Prostate gland (tissue), 2 donors: ENCODE measurements at regions not wholly inside any gene's neighbourhood (a gene's known extent, or its start where the extent isn't known, plus 50 kb on each side); places are given as distances from the start of the nearest gene placed in this dataset.
"Not testable (repeated sequence)": the region's sequence is repeated elsewhere in the genome, so short reads cannot be mapped to it uniquely, and the experiment has no call there.

Experiments
- DNase-seq: peaks from one replicate; pipeline ENCODE4 v3.0.0-alpha.2; 2019; ENCODE audit warnings: low spot score
- H3K27ac ChIP-seq, 2 donors: fragments of 200-600 bp; sonication (generic); 2 replicates each; pipeline ENCODE4 v1.5.1; 2017 to 2019
- H3K27me3 ChIP-seq: fragments of 200-600 bp; sonication (generic); replicated peaks from 2 replicates; pipeline ENCODE4 v1.5.1; 2019; ENCODE audit not compliant: insufficient read depth
- H3K36me3 ChIP-seq, 2 donors: fragments of 200-600 bp; sonication (generic); 1 replicate in 1 of 2; 2 replicates in 1 of 2; pipeline versions ENCODE4 v1.5.1 to v1.8.1; 2017 to 2019
- H3K4me1 ChIP-seq: fragments of 200-600 bp; sonication (generic); replicated peaks from 2 replicates; pipeline ENCODE4 v1.5.1; 2019
- H3K4me3 ChIP-seq, 2 donors: fragments of 200-600 bp; sonication (generic); 2 replicates each; pipeline ENCODE4 v1.5.1; 2017 to 2019
- H3K9me3 ChIP-seq: fragments of 200-600 bp; sonication (generic); 2 replicates; pipeline ENCODE4 v1.5.1; 2017
- CTCF ChIP-seq, 4 experiments: fragments of 200-600 bp in 2 of 4; fragments of 450-650 bp in 2 of 4; sonication (generic) in 2 of 4; IDR thresholded peaks; 1 replicate in 3 of 4; 2 replicates in 1 of 4; pipeline ENCODE4 v1.5.1; 2016 to 2019; ENCODE audit warnings: antibody characterized with exemption in 4 of 4, mild to moderate bottlenecking in 2 of 4, moderate library complexity in 2 of 4
- POLR2A ChIP-seq: fragments of 450-650 bp; IDR thresholded peaks from one replicate; pipeline ENCODE4 v1.6.1; 2016; ENCODE audit warnings: antibody characterized with exemption, mild to moderate bottlenecking
- POLR2AphosphoS5 ChIP-seq: sonication (generic); formaldehyde crosslinking; IDR thresholded peaks from one replicate; pipeline ENCODE4 v1.6.1; 2017; ENCODE audit warnings: antibody characterized with exemption
- WGBS: methylation state at CpG from one replicate; pipeline ENCODE4 v1.1.5; 2018; 5-methylcytosine and 5-hydroxymethylcytosine counted together
- intact Hi-C: fragments of 100-400 bp; cut with DNase I; formaldehyde crosslinking; loops from one replicate; pipeline ENCODE4 v1.14.2; 2022

GRCh38 chr6:94727710-94728109 is 849.6 kb upstream of the MANEA start:
- Histone ChIP-seq H3K36me3 (no peaks in the 10 kb centered on the region), H3K4me1 (no peaks in the 10 kb centered on the region), H3K27me3 (no peaks in the 10 kb centered on the region), H3K4me3 (no peak overlapping the region), H3K9me3 (no peaks in the 10 kb centered on the region), H3K27ac (no peak overlapping the region)
- intact Hi-C loops = no loop called here
- no peak for DNase-seq
- no peak for TF ChIP-seq POLR2A
- TF ChIP-seq POLR2AphosphoS5 = no peak
- no peak for TF ChIP-seq CTCF (IDR thresholded peaks at IDR 0.05)

GRCh38 chr6:94721459-94721858 is 855.9 kb upstream of the MANEA start:
- Histone ChIP-seq H3K36me3 (no peaks in the 10 kb centered on the region), H3K27ac (no peak overlapping the region), H3K9me3 (no peaks in the 10 kb centered on the region), H3K27me3 (no peaks in the 10 kb centered on the region), H3K4me3 (no peak overlapping the region), H3K4me1 (no peaks in the 10 kb centered on the region)
- WGBS = 71% methylated on average over 2 of the region's 2 CpGs
- TF ChIP-seq CTCF (IDR thresholded peaks at IDR 0.05) (no peak), POLR2A (no peak), POLR2AphosphoS5 (no peak)
- intact Hi-C loops = no loop called here
- DNase-seq = no peak

- intact Hi-C loops = no loop called here
- WGBS = 58% methylated on average over 1 of the region's 1 CpG
- Histone ChIP-seq H3K27me3 (no peaks in the 10 kb centered on the region), H3K36me3 (no peaks in the 10 kb centered on the region), H3K9me3 (no peaks in the 10 kb centered on the region), H3K27ac (no peak overlapping the region), H3K4me3 (no peak overlapping the region), H3K4me1 (no peaks in the 10 kb centered on the region)
- no peak for DNase-seq
- TF ChIP-seq POLR2A (no peak), POLR2AphosphoS5 (no peak), CTCF (IDR thresholded peaks at IDR 0.05) (no peak)
Measured at GRCh38 chr6:94713446-94713845, 863.9 kb upstream of the MANEA start.

GRCh38 chr6:94698773-94699172 is 878.6 kb upstream of the MANEA start:
- no peaks in the 10 kb centered on the region for H3K36me3 ChIP-seq
- 91% methylated on average over 1 of the region's 1 CpG for WGBS
- no peak for DNase-seq
- H3K27me3 ChIP-seq = no peaks in the 10 kb centered on the region
- no peak overlapping the region for H3K27ac ChIP-seq
- H3K4me3 ChIP-seq = no peak overlapping the region
- intact Hi-C loops = no loop called here
- no peaks in the 10 kb centered on the region for H3K9me3 ChIP-seq
- H3K4me1 ChIP-seq = no peaks in the 10 kb centered on the region
- TF ChIP-seq CTCF (IDR thresholded peaks at IDR 0.05) (no peak), POLR2A (no peak), POLR2AphosphoS5 (no peak)

GRCh38 chr6:94687255-94687654 is 890.1 kb upstream of the MANEA start:
- not testable (repeated sequence) for H3K4me3 ChIP-seq

GRCh38 chr6:94683409-94683808 is 893.9 kb upstream of the MANEA start:
- Histone ChIP-seq H3K4me3 (no peak overlapping the region), H3K27ac (no peak overlapping the region), H3K9me3 (no peaks in the 10 kb centered on the region), H3K36me3 (no peaks in the 10 kb centered on the region), H3K27me3 (no peaks in the 10 kb centered on the region), H3K4me1 (no peaks in the 10 kb centered on the region)
- 59% methylated on average over 3 of the region's 3 CpGs for WGBS
- intact Hi-C loops = no loop called here
- no peak for TF ChIP-seq CTCF (IDR thresholded peaks at IDR 0.05)
- TF ChIP-seq POLR2AphosphoS5 = no peak
- no peak for TF ChIP-seq POLR2A
- DNase-seq = no peak

More at GRCh38 chr6:94687255-94687654, 890.1 kb upstream of the MANEA start:
- 89% methylated on average over 6 of the region's 6 CpGs for WGBS
- H3K9me3 ChIP-seq, DNase-seq, H3K36me3 ChIP-seq, H3K27me3 ChIP-seq, H3K4me1 ChIP-seq, H3K27ac ChIP-seq, intact Hi-C loops: not testable (repeated sequence)
